ENCODE measurements at regions not wholly inside any gene's neighbourhood (a gene's known extent, or its start where the extent isn't known, plus 50 kb on each side); places are given as distances from the start of the nearest gene placed in this dataset.

DNA sequence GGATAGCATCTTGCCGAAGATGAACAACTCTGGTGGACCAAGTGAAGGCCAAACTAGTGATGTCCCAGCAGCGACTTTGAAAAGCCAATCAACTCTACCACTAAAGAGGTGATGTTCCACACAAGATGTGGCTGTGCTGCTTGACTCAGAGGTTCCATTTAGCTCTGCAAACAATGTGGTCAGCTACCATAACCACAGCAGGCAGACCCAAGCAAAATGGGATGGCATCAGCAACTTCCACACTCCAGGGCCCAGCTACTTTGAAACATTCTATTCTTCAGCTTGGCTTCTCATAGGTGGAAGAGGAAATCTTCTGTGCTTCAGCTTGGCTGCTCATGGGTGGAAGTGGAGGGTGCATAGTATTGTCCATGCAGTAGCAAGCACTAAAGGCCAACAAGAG is 70.5 kb downstream of the IRX2 start:
- TF ChIP-seq, protein P1, sequence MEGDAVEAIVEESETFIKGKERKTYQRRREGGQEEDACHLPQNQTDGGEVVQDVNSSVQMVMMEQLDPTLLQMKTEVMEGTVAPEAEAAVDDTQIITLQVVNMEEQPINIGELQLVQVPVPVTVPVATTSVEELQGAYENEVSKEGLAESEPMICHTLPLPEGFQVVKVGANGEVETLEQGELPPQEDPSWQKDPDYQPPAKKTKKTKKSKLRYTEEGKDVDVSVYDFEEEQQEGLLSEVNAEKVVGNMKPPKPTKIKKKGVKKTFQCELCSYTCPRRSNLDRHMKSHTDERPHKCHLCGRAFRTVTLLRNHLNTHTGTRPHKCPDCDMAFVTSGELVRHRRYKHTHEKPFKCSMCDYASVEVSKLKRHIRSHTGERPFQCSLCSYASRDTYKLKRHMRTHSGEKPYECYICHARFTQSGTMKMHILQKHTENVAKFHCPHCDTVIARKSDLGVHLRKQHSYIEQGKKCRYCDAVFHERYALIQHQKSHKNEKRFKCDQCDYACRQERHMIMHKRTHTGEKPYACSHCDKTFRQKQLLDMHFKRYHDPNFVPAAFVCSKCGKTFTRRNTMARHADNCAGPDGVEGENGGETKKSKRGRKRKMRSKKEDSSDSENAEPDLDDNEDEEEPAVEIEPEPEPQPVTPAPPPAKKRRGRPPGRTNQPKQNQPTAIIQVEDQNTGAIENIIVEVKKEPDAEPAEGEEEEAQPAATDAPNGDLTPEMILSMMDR (IDR thresholded peaks at IDR 0.05; ENCODE audit: low read depth, low read length) = no peak
- TF ChIP-seq EZH2phosphoT487 (IDR thresholded peaks at IDR 0.05; ENCODE audit: low read depth) = no peak

All from OCI-LY3 (cell line).